Fibroblast of skin of back (primary cell): ENCODE measurements at regions not wholly inside any gene's neighbourhood (a gene's known extent, or its start where the extent isn't known, plus 50 kb on each side); places are given as distances from the start of the nearest gene placed in this dataset.

Experiments
- DNase-seq: peaks from one replicate; pipeline ENCODE4 v3.0.0-alpha.2; 2013

DNA sequence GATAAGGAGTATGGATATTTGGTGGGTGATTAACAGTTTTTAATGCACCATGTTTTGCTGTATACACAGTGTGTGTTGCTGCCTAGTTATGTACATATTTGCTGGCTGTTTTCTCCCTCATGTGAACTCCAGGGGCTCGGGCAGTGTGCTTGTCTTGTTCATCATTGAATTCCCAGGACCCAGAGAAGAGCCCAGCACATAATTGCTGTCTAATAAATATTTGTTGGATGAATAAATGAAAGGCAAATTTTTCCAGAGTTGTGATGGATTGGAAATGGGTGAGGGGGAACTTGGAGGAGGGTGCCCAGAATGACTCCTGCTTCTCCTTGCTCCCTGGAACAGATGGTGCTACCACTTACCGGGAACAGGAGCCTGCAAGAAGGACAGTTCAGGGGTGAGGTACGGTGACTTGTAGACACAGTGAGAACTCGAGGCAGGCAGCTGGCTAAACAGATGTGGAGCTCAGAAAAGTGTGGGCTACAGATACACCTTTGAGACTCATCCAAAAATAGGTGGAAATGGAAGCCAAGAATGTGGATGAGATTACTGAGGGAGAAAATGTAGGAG is 586.8 kb upstream of the MGMT start:
- no peak for DNase-seq

DNA sequence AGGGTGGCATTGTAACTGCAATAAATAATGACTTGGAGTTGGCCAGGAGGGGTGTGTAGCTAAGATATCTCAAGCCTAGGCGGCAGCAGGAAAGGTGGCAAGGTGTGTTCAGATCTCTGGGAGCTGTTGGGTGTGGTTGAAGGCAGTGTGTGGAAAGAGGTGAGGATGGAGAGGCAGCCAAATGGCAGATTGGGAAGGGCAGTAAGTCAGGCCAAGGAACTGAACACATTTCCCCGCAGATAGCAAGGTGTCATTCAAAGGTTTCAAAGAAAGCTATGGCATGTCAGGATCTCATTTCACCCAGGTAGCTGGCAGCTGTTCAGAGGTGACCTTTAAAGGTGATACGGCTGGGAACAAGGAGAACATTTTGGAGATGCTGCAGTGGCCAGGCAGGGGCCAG is 586.0 kb upstream of the MGMT start:
- DNase-seq, result no peak

DNA sequence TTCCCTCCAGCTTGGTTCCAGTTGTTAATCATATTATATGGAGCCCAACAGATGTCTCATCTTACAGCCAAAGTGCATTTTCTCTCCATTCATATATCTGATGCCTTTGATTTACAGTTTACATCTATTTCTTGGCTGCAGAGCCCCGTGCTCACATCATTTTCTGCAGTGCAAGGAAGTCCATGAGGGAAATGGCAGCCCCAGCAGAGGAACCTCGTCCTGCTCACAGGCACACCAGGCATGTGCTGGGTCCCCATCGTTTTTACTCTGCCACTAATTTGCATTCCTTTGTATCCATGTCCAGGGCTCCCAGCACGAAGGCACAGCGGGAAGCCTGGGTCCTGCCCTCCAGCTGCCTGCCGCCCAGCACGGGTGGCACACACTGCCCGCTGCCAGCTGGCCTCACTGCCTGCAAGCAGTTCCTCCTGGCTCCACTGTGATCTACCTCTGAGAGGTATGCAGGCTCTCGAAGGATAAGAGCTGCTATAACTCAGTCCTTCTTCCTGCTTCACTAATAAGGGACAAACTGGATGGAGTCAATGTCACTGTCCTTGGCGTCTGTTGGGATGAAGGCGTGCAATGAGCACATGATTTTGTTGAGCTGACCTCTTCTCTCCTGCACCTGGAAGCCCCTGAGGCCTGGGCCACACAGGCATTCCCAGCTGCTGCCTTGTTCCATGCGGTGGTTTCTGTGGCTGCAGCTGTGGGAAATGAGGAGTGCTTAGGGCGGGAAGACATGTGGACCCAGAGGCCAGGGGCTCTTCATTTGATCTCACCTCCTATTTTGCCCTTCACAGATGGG is 583.6 kb upstream of the MGMT start:
- no peak for DNase-seq

DNA sequence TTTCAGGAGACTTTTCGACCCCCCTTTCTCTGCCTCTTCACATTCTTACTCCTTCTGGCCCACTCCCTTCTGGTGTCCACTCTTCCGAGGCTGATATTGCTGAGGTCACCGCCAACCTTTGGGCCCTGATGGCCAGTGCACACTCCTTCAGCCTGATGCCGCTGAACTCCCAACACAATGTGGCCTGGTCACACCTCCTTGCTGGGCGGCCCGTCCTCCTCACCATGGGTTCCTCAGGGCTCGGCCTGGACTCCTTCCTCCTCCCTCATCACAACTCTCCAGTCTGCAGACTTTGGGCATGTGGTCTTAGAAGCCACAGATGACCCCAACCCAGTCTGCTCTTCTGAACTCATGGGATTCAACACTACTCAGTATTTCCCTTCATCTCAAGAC is 583.0 kb upstream of the MGMT start:
- no peak for DNase-seq

DNA sequence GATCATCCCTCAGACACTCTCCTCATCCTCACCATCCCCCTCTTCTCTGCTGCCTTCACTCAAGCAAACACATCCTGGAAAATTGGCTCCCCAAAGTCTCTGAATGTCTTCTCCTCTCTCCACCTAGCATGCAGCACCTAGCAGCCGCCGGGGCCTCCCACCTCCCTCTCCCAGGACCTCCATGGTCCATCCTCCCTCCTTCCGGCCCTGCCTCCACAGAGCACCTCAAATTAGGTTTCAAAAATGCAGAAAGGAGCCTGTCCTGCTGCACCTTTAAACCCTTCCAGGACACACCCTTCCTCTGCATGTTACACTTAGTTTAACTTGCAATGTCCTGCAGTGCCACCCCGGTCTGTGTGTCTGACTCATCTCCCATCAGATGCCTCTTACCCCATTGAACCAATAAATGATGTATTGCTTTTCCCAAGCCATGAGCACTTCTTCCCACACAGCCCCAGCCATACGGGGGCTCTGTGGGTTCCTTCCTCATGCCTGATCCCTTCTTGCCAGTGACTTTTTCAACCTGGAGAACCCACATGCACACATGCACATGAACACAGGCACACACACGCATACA is 582.5 kb upstream of the MGMT start:
- no peak for DNase-seq

DNA sequence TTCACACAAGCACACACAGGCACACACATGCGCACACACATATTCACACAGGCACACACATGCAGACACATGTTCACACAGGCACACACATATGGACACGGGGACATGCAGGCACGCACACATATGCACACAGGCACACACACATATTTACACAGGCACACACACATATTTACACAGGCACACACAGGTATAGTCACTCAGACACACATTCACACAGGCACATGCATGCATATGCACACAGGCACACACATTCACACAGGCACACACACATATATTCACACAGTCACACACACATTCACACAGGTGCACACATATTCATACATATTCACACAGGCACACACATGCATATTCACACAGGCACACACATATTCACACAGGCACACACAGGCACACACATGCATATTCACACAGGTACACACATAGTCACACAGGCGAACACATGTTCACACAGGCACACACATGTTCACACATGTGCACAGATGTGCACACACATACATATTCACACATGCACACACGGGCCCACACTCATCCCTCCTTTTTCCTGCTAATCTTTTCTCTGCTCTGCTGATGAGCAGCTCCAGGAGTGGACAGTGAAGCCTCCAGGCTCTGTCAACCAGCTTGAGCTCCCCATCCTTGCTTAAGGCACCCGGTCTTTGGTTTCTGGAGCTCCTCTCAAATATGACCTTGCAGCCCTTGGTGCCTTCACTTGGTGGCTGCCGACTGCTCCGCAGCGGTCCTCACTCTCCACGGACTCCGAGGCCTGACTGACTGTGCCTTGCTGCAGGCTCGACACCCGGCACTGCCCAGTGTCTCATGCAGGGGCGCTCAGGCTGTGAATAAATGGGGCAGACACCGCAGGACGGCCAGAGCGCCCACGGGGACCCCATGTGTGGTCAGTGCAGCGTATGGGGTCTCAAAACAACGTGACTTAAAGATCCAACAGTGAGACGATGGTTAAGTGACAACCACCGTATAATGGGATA is 581.2 kb upstream of the MGMT start:
- DNase-seq, result no peak

DNA sequence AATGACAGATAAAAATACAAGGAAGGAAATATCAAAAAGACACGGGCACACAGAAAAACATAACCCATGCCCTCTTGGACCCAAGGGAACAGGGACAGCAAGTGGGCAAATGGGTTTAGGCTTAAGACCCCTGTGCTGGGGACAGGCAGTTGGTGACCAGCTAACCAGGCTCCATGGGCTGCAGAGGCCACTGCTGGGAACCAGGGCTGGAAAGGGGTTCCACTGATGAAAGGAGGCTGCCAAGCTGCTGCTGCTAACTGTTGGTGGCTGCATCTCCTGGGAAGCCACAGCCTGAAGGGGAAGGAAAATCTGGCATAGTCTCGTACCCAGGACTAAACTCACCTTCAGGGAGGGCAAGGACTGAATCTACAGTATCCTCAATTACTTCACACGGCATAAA is 579.2 kb upstream of the MGMT start:
- no peak for DNase-seq

DNA sequence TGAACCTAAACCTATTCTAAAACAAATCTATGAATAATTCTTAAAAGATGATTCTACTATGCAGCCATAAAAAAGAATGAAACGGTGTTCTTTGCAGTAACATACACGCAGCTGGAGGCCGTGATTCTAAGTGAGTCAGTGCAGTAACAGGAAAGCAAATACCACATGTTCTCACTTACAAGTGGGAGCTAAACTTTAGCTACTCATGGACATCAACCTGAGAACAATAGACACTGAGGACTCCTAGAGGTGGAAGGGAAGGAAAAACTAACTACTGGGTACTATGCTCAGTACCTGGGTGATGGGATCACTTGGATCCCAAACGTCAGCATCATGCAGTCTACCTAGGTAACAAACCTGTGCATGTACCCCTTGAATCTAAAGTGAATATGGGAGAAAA is 575.0 kb upstream of the MGMT start:
- DNase-seq, result no peak

DNA sequence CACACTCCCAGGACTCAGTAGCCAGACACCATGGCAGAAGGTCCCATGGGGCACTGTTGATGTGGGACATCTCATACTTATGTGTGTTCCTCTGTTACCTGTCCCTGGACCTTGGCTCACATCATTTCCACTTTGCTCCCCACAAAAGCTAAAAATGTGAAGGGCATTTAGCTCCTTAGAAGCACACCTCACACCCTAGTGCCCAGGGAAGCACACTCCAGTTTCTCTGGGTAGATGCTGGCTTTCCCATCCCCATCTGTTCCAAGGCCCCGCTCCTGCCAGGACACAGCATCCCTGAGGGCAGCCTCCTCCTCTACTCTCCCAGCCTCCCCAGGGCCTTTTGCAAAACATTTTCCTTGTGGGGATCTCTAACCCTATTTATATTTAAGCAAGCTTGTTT is 572.4 kb upstream of the MGMT start:
- no peak for DNase-seq

DNA sequence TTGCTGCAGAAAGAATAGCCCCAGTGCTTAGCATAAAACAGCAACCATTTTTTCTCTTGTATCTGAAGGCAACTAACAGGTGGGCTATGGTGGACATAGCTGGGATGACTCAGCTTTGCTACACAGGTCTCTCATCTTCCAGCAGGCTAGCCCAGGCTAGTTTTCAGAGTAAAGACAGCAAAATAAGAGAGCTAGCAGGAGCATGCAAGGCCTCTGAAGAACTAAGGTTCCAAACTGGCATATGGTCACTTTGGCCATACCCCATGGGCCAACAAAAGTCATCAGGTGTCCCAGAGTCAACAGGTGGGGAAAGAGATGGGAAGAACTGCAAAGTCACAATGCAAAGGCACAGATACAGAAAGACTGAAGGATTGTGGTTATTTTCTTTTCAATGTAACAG is 571.6 kb upstream of the MGMT start:
- no peak for DNase-seq

DNA sequence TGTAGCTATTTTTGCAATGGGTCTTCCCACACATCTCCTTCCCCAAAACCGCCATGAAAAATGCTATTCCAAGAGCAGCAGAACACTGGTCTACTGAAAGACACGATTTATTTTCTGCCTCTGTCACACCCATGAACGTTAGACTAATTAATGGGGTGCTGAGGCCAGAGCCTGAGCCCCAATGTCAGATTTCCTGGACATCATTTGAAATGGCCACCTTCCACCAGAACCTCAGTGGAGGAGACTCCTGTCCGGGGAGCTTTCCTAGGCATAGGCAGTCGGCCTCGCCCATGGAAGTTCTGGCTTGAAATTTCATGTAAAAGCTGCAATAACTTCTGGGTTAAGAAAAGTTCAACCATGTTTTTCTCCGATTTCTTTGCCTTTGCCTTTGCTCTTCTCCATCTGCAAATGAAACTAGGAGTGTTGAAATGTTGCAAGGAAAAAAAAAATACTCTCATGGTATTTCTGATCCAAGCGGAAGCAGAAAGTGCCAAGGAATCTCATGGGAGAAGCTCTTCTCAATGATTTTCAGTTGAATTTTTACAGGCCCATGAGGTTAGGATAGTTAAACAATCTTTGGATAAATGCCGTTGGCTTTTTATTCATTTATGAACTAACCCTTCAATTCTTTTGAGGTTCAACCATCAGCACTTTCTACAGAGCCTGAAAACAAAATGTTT is 570.8 kb upstream of the MGMT start:
- DNase-seq, result no peak

DNA sequence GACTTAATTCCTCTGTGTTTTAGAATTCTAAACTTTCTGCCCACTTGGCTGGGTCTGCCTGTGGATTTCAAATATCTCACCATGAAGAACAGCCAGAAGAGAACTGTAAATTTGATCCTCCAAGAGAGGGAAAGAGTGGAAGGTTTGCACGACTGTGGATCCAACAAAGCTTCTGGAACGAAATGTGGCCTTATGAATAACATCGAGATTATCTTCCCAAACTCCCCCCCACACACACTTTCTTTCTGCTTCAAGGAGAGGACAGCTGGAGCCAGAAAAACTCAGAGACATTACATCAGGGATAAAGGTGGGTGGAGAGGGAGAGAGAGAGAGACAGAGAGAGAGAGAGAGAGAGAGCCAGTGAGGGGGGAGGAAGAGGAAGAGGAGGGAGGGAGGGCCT is 570.1 kb upstream of the MGMT start:
- no peak for DNase-seq

DNA sequence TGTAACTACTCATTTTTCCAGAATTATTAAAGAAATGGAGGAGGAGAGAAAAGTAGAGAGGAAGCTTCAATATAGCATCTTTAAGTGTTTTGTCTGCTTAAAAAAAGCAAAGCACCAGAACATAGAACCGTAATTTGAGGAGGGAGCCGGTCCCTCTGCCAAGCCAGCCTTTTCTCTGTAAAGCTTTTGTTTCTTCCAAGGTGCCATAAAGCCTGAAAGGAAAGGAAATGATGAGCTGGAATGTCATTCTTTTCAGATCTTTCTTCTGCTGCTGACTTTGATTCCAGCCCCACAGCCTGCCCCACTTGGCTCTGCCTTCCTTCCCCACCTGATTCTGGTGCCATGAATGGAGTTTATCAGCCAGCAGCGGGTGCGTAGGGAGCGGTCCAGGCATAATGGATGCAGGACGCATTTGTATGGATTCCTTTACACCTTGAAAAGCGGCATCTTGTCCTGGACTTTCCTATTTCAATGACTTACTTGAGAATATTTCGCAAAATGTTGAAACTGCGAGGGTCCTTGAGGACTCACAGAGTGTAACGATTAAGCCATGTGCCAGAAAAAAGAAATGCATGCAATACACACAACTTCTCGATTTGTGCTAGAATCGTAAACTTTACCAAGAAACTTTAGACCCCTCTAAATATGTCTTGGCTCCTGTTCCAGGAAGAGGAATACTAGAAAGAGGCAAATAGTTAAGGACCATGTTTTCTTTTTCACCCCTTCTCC is 569.5 kb upstream of the MGMT start:
- DNase-seq, result no peak

DNA sequence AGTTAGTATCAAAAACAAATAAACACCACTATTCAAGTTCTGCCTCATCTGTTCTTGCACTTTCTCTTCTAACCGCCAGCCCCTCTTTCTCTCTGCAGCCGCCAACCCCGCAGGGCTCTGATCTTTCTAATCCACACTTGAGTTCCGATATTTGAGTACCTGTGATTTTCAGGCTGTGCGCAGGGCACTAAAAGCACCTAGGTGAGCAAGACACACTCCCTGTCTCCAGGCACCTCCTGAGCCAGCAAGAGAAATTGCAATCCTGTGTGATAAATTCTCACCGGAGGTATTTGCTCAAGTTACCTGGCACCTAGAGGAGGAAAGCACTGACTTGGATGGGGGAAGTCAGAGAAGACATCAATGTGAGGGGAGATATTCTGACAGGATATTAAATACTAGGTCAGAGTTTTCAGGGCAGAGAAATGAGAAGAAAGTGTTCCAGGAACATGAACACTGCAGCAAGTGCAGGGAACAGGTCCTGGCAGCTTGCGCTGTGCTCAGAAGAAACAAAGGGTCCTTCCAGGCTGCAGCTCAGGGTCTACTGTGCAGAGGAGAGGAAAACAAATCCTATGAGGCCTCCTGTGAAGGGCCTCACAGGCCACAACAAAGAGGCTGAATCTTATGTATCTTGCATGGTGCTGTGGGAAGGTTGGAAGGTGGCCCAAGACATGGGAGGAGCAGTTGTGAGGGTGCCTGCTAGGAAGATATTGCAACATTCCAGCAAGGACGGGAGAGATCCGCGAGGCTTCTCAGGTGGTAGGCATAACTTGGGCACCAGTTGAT is 568.7 kb upstream of the MGMT start:
- DNase-seq, result no peak

DNA sequence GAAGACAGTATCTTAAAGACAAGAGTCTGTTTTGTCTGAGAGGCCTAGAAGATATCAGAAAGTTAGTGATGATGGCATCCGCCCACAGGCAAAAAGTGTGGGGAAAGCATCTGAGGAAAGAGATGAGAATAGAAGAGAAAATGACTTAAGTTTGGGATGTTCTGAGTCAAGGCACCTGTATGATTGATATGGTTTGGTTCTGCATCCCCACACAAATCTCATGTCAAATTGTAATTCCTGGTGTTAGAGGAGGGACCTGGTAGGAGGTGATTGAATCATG is 568.2 kb upstream of the MGMT start:
- DNase-seq, result no peak

DNA sequence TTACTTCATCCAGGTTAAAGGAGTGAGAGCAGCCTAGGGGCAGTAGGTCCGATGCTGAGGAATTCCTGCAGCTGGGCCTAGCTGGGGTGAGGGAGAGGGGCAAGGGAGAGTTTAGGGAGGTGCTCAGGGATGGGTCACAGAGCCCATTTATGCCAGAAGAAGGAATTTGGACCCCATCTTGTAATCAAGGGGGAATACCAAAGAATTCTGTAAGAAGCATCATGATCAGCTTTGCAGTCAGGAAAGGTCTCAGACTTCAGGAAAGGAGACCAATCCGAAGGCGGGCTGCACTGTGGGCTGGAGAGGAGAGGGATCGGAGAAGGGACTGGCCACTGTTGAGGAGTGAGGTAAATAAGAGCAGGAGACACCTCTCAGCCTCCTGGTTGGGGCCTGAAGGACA is 566.6 kb upstream of the MGMT start:
- no peak for DNase-seq

DNA sequence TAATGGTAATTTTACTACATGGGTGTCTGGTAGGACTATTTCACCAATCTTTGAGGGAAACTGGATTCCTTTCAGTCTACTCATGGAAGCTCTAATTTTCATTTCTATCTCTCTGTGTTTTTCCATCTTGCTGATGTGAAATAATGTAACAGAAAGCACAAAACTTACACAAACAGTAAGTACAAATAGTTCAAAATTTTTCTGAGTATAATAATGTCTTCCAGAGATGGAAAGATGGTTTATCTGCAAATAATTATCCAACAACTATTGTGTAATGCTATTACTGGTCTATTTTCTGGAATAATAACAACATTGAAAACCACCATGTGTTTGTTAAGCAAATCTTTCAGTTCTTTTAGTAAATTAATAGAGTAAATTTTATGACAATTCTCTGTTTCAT is 565.8 kb upstream of the MGMT start:
- DNase-seq, result no peak

DNA sequence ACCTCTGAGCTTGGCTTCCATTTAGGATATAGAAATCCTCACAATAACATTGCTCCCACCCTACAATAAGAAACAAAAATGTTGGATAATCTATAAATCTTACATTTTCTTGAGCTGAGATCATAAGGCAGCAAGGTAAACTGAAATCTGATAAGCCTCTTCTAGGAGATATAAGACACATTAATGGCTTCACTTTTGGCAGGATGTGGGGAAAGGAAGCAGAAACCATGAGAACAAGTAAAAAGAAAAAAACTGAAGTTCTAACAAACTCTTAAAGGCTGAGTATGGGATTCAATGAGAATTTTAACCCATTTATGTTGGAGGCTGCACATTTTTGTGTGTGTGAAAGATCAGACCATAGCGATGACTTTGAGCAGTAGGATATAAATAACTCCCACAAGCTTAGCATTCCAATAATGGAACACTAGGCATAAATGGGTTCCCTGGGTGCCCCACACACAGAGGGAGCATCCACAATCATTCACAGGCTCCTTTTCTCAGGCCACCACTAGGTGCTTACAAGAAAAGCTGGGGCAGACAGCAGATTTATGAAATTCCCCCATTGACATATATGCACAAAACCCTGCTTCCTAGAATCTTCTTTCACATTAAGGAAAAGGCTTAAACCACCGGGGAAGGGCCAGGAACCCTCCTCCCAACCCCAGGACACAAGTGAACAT is 564.9 kb upstream of the MGMT start:
- no peak for DNase-seq

DNA sequence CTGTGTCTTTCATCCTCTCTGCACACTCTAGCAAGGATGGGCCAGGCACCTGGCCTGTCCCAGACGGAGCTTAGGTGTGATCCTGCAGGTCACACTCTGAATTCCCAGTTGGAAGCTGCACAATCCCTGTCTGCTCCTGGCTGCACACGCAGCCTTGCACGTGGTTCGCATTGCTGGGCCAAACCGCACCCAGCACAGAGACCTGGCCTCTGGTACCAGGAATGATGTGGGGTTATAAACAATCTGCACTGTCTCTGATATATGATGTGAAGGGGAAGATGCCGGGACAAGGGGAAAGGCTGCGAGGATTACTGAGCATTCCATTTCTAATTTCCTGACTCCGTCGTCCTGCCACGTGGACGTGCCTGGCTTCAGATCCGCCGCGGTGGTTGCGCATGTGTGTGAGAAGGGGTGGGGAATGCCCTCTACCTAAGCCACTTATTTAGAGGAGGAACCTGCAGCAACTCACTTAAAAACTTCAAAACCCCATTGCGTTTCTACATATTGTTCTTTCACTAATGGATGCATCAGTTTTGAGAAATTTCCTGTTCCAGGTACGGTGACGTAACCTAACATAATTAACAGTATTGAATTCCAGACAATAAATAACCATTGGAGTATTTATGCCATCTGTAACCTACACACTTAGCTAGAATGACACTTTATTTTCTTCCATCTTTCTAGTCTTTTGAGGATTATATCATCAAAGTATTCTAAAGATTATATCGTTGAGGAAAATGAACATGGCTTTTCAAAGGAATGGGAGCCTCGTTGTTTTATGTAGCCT is 559.7 kb upstream of the MGMT start:
- no peak for DNase-seq

DNA sequence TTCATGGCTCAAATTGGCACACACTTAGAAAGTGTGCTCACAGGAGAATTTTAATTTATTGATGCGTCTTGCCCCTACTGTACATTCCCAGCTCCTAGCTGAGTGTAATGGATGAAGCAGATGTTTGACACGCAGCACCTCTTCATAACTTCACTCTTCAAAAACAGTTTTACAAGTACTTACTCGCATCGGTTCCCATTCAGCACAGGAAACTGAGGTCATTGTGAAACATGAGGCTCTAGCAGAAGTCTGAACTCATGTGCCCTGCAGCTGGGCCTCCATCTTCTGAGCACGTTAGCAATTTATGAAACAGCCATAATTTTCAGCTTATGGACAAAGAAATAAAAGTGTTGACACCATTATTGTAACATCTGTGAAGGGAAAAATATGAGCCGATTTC is 558.9 kb upstream of the MGMT start:
- DNase-seq, result peak; percentile 12
